Calu3 (cell line): ENCODE measurements at regions not wholly inside any gene's neighbourhood (a gene's known extent, or its start where the extent isn't known, plus 50 kb on each side); places are given as distances from the start of the nearest gene placed in this dataset.

Experiments
- BruUV-seq: library from RNA; stranded (reverse); fragments of 400-500 nt; replicated peaks from 2 replicates; lab custom pipeline; 2021; lab: Mats Ljungman, UMichigan
- CTCF ChIA-PET: fragments of 300-600 bp; sonication (Branson Sonifier 250); formaldehyde crosslinking; loops from one replicate; lab custom pipeline; 2022; ENCODE audit warnings: antibody characterized with exemption; lab: Charles Lee
- DNase-seq: peaks from one replicate; pipeline ENCODE4 v3.0.0; 2022
- H3K27ac Mint-ChIP-seq: one replicate; pipeline ENCODE4 v1.8.0; 2022; ENCODE audit warnings: mixed read lengths; ENCODE audit not compliant: unreplicated experiment
- H3K27me3 Mint-ChIP-seq: one replicate; pipeline ENCODE4 v1.8.0; 2022; ENCODE audit warnings: mixed read lengths; ENCODE audit not compliant: unreplicated experiment
- H3K36me3 Mint-ChIP-seq: one replicate; pipeline ENCODE4 v1.8.0; 2022; ENCODE audit warnings: mild to moderate bottlenecking, moderate library complexity, mixed read lengths; ENCODE audit not compliant: insufficient read depth, unreplicated experiment
- H3K4me1 Mint-ChIP-seq: one replicate; pipeline ENCODE4 v1.8.0; 2022; ENCODE audit warnings: mild to moderate bottlenecking, low read depth, mixed read lengths; ENCODE audit not compliant: unreplicated experiment
- H3K4me3 Mint-ChIP-seq: one replicate; pipeline ENCODE4 v1.8.0; 2022; ENCODE audit warnings: mild to moderate bottlenecking, low read depth, moderate library complexity, mixed read lengths; ENCODE audit not compliant: unreplicated experiment
- H3K9me3 Mint-ChIP-seq: one replicate; pipeline ENCODE4 v1.8.0; 2022; ENCODE audit warnings: low read depth, mixed read lengths; ENCODE audit not compliant: unreplicated experiment
- CTCF ChIP-seq: fragments of 200-600 bp; IDR thresholded peaks from one replicate; pipeline ENCODE4 v1.8.0; 2022; ENCODE audit warnings: antibody characterized with exemption; ENCODE audit not compliant: unreplicated experiment
- intact Hi-C: fragments of 100-400 bp; cut with micrococcal nuclease; formaldehyde crosslinking; loops from one replicate; pipeline ENCODE4 v1.10.0; 2022; ENCODE audit not compliant: unreplicated experiment

DNA sequence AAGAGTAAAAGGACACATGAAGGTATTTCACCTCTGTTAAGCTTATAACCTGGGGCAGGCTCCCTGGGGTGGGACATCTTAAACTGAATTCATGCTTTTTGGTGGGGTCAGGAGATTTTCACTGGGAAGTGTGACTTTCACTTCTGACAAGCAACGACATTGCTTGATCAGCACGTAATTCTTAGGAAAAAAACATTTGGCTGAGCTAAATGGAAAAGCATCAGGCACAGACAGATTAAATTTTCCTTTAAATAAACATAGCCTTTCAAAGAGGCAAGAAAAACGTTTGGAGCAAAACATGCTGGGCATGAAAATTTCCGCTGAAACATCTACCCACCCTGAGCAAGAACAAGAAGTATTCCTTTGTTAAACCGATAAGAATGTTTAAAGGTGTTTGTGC is 674.0 kb upstream of the CELF4 start:
- CTCF ChIA-PET, result no interaction called here
- Mint-ChIP-seq H3K36me3 (no peaks in the 10 kb centered on the region), H3K27ac (no peak overlapping the region), H3K4me3 (no peak overlapping the region), H3K4me1 (no peaks in the 10 kb centered on the region), H3K9me3 (peaks cover 4% of the 10 kb centered on the region), H3K27me3 (no peaks in the 10 kb centered on the region)
- intact Hi-C loops, result no loop called here
- BruUV-seq, result no TSS peak
- no peak for TF ChIP-seq CTCF
- no peak for DNase-seq

DNA sequence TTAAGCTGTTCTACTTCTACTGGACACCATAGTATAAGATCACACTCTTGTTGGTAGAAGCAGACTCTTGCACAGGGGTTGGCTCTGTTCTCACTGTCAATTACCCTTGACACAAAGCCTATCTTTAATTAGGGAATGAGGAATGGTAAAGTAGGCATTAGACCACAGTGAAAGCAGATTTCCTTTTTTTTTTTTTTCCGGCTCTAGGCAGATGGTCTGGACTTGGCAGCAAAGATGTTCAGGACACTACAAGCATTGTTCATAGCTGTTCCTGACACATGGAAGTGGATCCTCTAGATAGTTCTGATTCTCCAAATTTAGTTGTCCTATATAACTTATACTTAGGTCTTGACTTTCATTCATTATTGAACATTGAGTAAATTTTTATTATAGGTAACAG is 672.2 kb upstream of the CELF4 start:
- Mint-ChIP-seq H3K9me3 (peaks cover 4% of the 10 kb centered on the region), H3K27me3 (no peaks in the 10 kb centered on the region), H3K36me3 (no peaks in the 10 kb centered on the region), H3K4me1 (no peaks in the 10 kb centered on the region), H3K27ac (no peak overlapping the region), H3K4me3 (no peak overlapping the region)
- no TSS peak for BruUV-seq
- CTCF ChIA-PET, result no interaction called here
- TF ChIP-seq CTCF, result no peak
- intact Hi-C loops, result no loop called here
- no peak for DNase-seq

GRCh38 chr18:38221476-38222100 is 656.0 kb upstream of the CELF4 start:
- Mint-ChIP-seq H3K36me3 (no peaks in the 10 kb centered on the region), H3K4me1 (no peaks in the 10 kb centered on the region), H3K27me3 (no peaks in the 10 kb centered on the region), H3K9me3 (no peaks in the 10 kb centered on the region), H3K4me3 (no peak overlapping the region), H3K27ac (no peak overlapping the region)
- intact Hi-C loops, result no loop called here
- no peak for TF ChIP-seq CTCF
- no TSS peak for BruUV-seq
- no peak for DNase-seq
- CTCF ChIA-PET, result no interaction called here

DNA sequence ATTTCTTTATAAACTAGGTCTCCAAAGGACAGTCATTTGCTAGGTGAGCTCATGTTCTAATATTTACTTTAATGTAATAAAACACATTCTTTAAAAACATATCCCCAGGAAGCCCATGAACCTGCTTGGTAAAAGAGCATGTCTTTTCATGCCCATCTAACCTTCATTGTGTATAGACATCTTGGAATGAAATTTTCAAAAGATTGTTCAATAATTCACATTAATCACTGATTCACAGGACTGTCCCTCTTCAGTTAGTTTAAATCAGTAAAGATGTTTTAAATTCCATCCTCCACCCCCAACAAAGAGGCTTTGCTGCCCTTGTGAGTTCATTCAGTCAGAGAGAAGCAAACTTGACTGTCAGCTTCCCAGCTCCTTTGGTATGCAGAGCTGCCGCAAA is 633.4 kb upstream of the CELF4 start:
- H3K36me3 Mint-ChIP-seq, result no peaks in the 10 kb centered on the region
- CTCF ChIA-PET, result no interaction called here
- DNase-seq, result no peak
- no peak overlapping the region for H3K27ac Mint-ChIP-seq
- intact Hi-C loops, result no loop called here
- peaks cover 4% of the 10 kb centered on the region for H3K9me3 Mint-ChIP-seq
- no peaks in the 10 kb centered on the region for H3K4me1 Mint-ChIP-seq
- H3K27me3 Mint-ChIP-seq, result no peaks in the 10 kb centered on the region
- H3K4me3 Mint-ChIP-seq, result no peak overlapping the region
- no TSS peak for BruUV-seq
- TF ChIP-seq CTCF, result no peak
